Caco-2 (cell line): ENCODE measurements at regions not wholly inside any gene's neighbourhood (a gene's known extent, or its start where the extent isn't known, plus 50 kb on each side); places are given as distances from the start of the nearest gene placed in this dataset.
"Not testable (repeated sequence)": the region's sequence is repeated elsewhere in the genome, so short reads cannot be mapped to it uniquely, and the experiment has no call there.

ENCODE experiments used
- BruUV-seq: library from RNA; stranded (reverse); fragments of 400-500 nt; replicated peaks from 2 replicates; lab custom pipeline; 2021; lab: Mats Ljungman, UMichigan
- CTCF ChIA-PET: fragments of 300-600 bp; sonication (Branson Sonifier 250); formaldehyde crosslinking; loops from one replicate; lab custom pipeline; 2022; ENCODE audit warnings: antibody characterized with exemption; lab: Charles Lee
- POLR2A ChIA-PET: fragments of 300-600 bp; sonication (Branson Sonifier 250); formaldehyde crosslinking; loops from one replicate; lab custom pipeline; 2022; ENCODE audit warnings: antibody characterized with exemption; lab: Charles Lee
- DNase-seq, 2 experiments: peaks; one replicate each; pipeline versions ENCODE4 v3.0.0 to v3.0.0-alpha.2; 2020 to 2022
- H3K27me3 ChIP-seq: replicated peaks from 2 replicates; pipeline ENCODE4 v1.6.0; 2011; ENCODE audit warnings: low read length; ENCODE audit not compliant: control insufficient read depth, insufficient read depth
- H3K36me3 ChIP-seq: 2 replicates; pipeline ENCODE4 v1.5.1; 2011; ENCODE audit warnings: low read length; ENCODE audit not compliant: control insufficient read depth, insufficient read depth
- H3K4me1 ChIP-seq: fragments of 250-450 bp; sonication (Bioruptor Pico); 2 replicates; pipeline ENCODE4 v1.5.1; 2020; ENCODE audit warnings: mild to moderate bottlenecking
- H3K4me3 ChIP-seq: 2 replicates; pipeline ENCODE4 v1.5.1; 2011; ENCODE audit warnings: low read depth, mild to moderate bottlenecking, control low read depth, low read length
- H3K9me3 ChIP-seq: fragments of 250-450 bp; sonication (Bioruptor Pico); 2 replicates; pipeline ENCODE4 v1.5.1; 2020; ENCODE audit warnings: mild to moderate bottlenecking, moderate library complexity
- H3K27ac Mint-ChIP-seq: one replicate; pipeline ENCODE4 v1.8.0; 2022; ENCODE audit warnings: mixed read lengths; ENCODE audit not compliant: unreplicated experiment
- H3K27me3 Mint-ChIP-seq: one replicate; pipeline ENCODE4 v1.8.0; 2022; ENCODE audit warnings: mixed read lengths; ENCODE audit not compliant: insufficient read depth, unreplicated experiment
- H3K36me3 Mint-ChIP-seq: one replicate; pipeline ENCODE4 v1.8.0; 2022; ENCODE audit warnings: mild to moderate bottlenecking, mixed read lengths; ENCODE audit not compliant: insufficient read depth, unreplicated experiment
- H3K4me1 Mint-ChIP-seq: one replicate; pipeline ENCODE4 v1.8.0; 2022; ENCODE audit warnings: low read depth, mixed read lengths; ENCODE audit not compliant: unreplicated experiment
- H3K4me3 Mint-ChIP-seq: one replicate; pipeline ENCODE4 v1.8.0; 2022; ENCODE audit warnings: mild to moderate bottlenecking, moderate library complexity, mixed read lengths; ENCODE audit not compliant: unreplicated experiment
- H3K9me3 Mint-ChIP-seq: one replicate; pipeline ENCODE4 v1.8.0; 2022; ENCODE audit warnings: mixed read lengths; ENCODE audit not compliant: unreplicated experiment
- CTCF ChIP-seq, 2 experiments: fragments of 200-600 bp in 1 of 2; IDR thresholded peaks; 1 replicate in 1 of 2; 2 replicates in 1 of 2; pipeline versions ENCODE4 v1.5.1 to v1.8.0; 2011 to 2022; ENCODE audit warnings: antibody characterized with exemption in 1 of 2, control low read depth in 1 of 2, inconsistent platforms in 1 of 2, low read depth in 1 of 2, low read length in 1 of 2, mild to moderate bottlenecking in 1 of 2, moderate library complexity in 1 of 2; ENCODE audit not compliant: insufficient read depth in 1 of 2, severe bottlenecking in 1 of 2, unreplicated experiment in 1 of 2
- intact Hi-C: fragments of 100-400 bp; cut with micrococcal nuclease; formaldehyde crosslinking; loops from one replicate; pipeline ENCODE4 v1.10.0; 2022; ENCODE audit not compliant: unreplicated experiment

- peaks cover 35% of the 10 kb centered on the region for H3K4me1 Mint-ChIP-seq
- H3K9me3 ChIP-seq, result peaks cover 8% of the 10 kb centered on the region; the same call in 1 of the 2 replicates
- peaks cover 8% of the 10 kb centered on the region for H3K36me3 Mint-ChIP-seq
- H3K27me3 ChIP-seq, result no peaks in the 10 kb centered on the region
- no peak for DNase-seq
- BruUV-seq, result no TSS peak
- H3K27ac Mint-ChIP-seq, result peak overlapping the region; percentile 72
- no peak overlapping the region for H3K4me3 Mint-ChIP-seq
- no peaks in the 10 kb centered on the region for H3K36me3 ChIP-seq
- peaks cover 24% of the 10 kb centered on the region for H3K4me1 ChIP-seq
- no peak for TF ChIP-seq CTCF (IDR thresholded peaks at IDR 0.05; ENCODE audit: insufficient read depth in 1 of 2, low read depth in 1 of 2, low read length in 1 of 2, severe bottlenecking in 1 of 2, unreplicated experiment in 1 of 2)
- ChIA-PET CTCF (no interaction called here), POLR2A (no interaction called here)
- H3K27me3 Mint-ChIP-seq, result no peaks in the 10 kb centered on the region
- H3K9me3 Mint-ChIP-seq, result peaks cover 38% of the 10 kb centered on the region
- intact Hi-C loops, result no loop called here
- no peak overlapping the region for H3K4me3 ChIP-seq
Measured at GRCh38 chr14:22285991-22286390, 303.0 kb downstream of the DAD1 start.

GRCh38 chr14:22282949-22283348, 306.1 kb downstream of the DAD1 start:
- no peak for TF ChIP-seq CTCF (IDR thresholded peaks at IDR 0.05; ENCODE audit: insufficient read depth in 1 of 2, low read depth in 1 of 2, low read length in 1 of 2, severe bottlenecking in 1 of 2, unreplicated experiment in 1 of 2)
- Histone ChIP-seq H3K4me3 (no peak overlapping the region), H3K27me3 (no peaks in the 10 kb centered on the region), H3K9me3 (0 out of 2 replicates have a peak, but pooled peaks cover 3% of the 10 kb centered on the region), H3K36me3 (no peaks in the 10 kb centered on the region), H3K4me1 (no peaks in the 10 kb centered on the region)
- CTCF ChIA-PET, result no interaction called here
- H3K4me1 Mint-ChIP-seq, result peaks cover 15% of the 10 kb centered on the region
- intact Hi-C loops, result no loop called here
- no TSS peak for BruUV-seq
- no peaks in the 10 kb centered on the region for H3K36me3 Mint-ChIP-seq
- peak overlapping the region; percentile 9 for H3K27ac Mint-ChIP-seq
- peaks cover 26% of the 10 kb centered on the region for H3K9me3 Mint-ChIP-seq
- H3K4me3 Mint-ChIP-seq, result no peak overlapping the region
- H3K27me3 Mint-ChIP-seq, result no peaks in the 10 kb centered on the region
- POLR2A ChIA-PET, result no interaction called here
- no peak for DNase-seq

GRCh38 chr14:22282417-22282816, 306.6 kb downstream of the DAD1 start:
- peaks cover 21% of the 10 kb centered on the region for H3K9me3 Mint-ChIP-seq
- DNase-seq, result no peak
- Histone ChIP-seq H3K4me1 (no peaks in the 10 kb centered on the region), H3K9me3 (0 out of 2 replicates have a peak, but pooled peaks cover 3% of the 10 kb centered on the region), H3K4me3 (no peak overlapping the region), H3K36me3 (no peaks in the 10 kb centered on the region), H3K27me3 (no peaks in the 10 kb centered on the region)
- no peak for TF ChIP-seq CTCF (IDR thresholded peaks at IDR 0.05; ENCODE audit: insufficient read depth in 1 of 2, low read depth in 1 of 2, low read length in 1 of 2, severe bottlenecking in 1 of 2, unreplicated experiment in 1 of 2)
- BruUV-seq, result no TSS peak
- CTCF ChIA-PET, result no interaction called here
- peaks cover 15% of the 10 kb centered on the region for H3K4me1 Mint-ChIP-seq
- POLR2A ChIA-PET, result no interaction called here
- intact Hi-C loops, result no loop called here
- no peak overlapping the region for H3K4me3 Mint-ChIP-seq
- H3K27me3 Mint-ChIP-seq, result no peaks in the 10 kb centered on the region
- H3K27ac Mint-ChIP-seq, result no peak overlapping the region
- no peaks in the 10 kb centered on the region for H3K36me3 Mint-ChIP-seq

GRCh38 chr14:22281447-22281874, 307.6 kb downstream of the DAD1 start:
- H3K9me3 ChIP-seq, CTCF ChIA-PET, H3K36me3 Mint-ChIP-seq, H3K4me1 ChIP-seq, H3K4me3 ChIP-seq, H3K4me3 Mint-ChIP-seq, H3K27me3 Mint-ChIP-seq, H3K27me3 ChIP-seq, BruUV-seq, DNase-seq, intact Hi-C loops, H3K36me3 ChIP-seq: not testable (repeated sequence)
- H3K27ac Mint-ChIP-seq, result peak overlapping the region; percentile 5
- POLR2A ChIA-PET, result interaction anchor here (0.6 kb wide), 1 partner anchor 164 kb away, joined by 3 read pairs; no protein-coding TSS in a partner anchor
- H3K4me1 Mint-ChIP-seq, result peaks cover 15% of the 10 kb centered on the region
- peaks cover 18% of the 10 kb centered on the region for H3K9me3 Mint-ChIP-seq
